Activated T-cell treated with anti-CD3 and anti-CD28 coated beads for 48 hours (primary cell): ENCODE measurements at regions not wholly inside any gene's neighbourhood (a gene's known extent, or its start where the extent isn't known, plus 50 kb on each side); places are given as distances from the start of the nearest gene placed in this dataset.

ENCODE experiments used
- DNase-seq: peaks from one replicate; pipeline ENCODE4 v3.0.0-alpha.2; 2020; ENCODE audit warnings: low read depth

DNA sequence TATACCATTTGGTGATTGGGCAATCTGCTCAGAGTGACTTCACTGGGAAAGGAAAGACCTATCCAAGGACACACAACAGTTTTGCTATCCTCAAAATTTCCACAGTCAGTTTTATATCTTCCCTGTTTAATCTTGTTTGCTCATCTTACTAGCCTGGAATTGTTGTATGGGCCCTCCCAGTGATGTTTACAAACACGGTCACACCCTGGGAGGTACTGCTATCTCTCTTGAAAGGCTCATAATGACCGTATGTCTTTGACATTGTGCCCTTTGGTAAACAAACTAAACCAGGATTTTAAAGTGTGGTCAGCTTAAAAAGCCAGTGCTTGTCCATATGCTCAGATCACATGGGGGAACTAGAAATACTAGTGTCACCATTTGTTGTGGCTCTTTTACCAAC lies 277.0 kb downstream of the CDH2 start:
- DNase-seq: no peak

DNA sequence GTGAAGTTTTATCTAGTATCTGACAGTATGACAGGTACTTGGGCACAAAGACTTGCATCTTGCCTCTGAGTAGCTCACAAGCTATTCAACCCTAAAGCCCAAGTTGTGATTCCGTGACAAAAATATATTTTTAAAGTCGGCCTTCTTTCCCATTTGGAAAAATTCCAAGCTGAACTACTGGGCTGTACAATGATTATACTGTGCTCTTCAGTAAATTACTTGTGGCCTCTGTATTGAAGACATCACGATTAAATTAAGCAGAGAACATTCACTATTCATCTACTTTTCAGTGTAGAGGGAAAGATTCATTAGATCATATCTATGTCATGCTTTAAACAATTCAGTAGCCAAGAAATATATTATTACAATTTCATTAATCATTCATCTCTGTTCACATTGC lies 282.2 kb downstream of the CDH2 start:
- no peak for DNase-seq

DNA sequence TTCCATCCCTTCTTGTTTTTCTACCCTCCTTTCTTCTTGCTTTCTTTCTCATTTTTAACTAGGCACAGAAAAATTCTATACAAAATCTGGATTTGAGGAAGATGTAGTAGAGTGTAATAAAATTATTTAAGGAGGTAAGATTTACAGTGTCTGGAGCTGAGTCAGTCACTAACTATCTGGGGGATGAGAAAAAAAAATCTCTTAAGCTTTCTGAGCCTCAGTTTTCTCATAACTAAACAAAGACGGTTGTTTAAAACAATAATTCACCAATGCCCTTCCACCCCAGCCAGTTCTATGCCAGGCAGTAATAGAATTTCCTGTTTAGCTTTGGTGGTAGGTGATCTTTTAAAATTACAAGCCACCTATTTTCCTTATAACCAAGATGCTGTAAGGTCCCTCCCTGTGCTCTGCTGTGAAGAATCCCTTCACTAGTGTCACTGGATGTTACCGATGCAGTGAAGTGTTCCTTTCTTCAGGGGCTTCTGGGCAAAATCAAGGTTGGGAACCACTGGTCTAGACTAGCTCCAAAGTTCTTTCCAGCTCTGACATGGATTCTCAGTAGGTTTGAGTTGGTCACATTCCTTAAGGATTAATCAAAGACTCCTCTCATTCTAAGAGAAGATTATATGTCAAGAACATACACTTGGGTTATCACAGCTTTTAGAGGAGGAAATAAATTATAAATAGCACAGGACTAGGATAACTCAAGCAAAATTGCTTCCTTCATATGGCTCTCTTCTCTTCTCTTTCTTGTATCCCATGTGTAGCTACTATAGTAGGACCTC lies 289.0 kb downstream of the CDH2 start:
- DNase-seq: no peak

GRCh38 chr18:27887287-27887686 lies 289.6 kb downstream of the CDH2 start:
- no peak for DNase-seq

DNA sequence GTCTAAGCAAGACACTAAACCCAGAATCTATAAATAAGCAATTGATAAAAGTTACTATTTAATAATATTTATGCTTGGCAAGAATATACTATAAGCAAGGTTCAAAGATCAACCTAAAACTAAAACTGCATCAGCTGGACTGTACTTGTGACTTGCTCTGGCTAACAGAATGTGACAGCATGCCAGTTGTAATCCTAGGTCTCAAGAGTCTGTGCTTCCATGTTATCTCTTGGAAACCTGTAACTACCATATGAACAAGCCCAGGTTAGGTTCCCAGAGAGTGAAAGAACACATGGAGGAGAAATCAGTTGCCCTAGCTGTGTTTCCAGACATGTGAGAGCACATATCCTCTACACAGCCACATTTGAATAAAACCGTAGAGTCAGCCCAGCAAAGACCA lies 297.4 kb downstream of the CDH2 start:
- DNase-seq: no peak

GRCh38 chr18:27871726-27872125 lies 305.2 kb downstream of the CDH2 start:
- no peak for DNase-seq

DNA sequence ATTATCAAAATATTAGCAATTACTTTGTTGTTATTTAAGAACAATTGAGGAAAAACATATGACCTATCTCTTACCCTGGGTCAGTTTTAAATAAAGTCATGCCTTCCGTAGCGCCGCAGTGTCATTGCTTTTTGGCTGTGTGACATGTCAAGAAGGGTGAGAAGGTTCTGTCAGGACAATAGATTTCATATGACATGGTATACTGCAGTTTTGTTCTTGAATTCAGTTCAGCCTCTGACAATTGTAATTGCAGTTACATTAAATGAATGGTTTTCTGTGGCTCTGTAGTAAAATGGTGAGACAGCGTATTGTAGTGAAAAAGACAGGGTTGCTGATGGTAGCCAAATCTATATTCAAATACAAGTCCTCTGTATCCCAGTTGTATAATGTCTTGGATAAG lies 307.2 kb downstream of the CDH2 start:
- no peak for DNase-seq

DNA sequence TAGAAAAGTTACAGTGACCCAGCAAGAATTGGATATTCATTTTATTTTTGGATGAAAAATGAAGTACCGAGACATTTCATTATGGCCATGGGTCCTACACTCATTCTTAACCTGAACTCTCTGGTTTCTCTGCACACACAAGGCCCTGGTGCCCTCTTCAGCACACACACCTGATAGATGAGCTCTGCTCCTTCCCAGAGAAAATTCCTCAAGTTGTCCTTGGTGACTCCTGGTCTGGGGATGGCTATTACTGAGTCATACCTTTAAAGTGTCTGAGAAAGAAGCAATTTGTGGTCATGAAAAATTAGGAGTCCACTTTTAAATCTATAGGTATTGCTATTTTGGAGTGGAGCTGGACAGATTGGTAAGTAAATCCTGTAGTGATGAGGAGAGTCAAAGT lies 311.5 kb downstream of the CDH2 start:
- no peak for DNase-seq

DNA sequence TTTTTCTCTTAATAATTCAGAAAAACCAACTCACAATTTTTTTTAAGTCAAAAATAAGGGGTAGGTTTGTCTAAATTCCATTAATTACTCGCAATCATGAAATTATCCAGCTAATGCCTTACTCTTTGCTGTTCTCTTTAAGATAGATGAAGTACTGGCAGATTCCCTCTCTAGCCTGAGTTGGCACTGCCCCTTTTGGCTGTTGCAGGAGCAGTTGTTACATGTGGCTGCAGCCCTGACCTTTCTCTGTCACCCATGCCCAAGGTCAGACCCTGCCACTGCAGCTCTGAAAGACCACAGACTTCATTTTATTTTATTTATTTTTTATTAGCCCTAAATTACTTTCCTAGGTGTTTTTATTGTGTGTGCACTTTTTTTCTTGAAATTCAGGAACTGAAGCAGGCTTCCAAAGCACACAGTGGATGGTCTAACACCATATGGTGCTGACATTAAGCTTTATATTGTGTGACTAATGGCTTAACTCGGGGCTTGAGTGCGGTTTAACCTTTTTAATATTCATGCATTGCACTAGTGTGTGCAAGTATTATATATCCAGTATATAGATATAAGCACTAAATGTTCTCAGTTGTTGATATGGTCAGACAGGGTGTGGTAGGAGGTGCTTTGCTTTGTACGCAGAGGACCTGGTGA lies 313.0 kb downstream of the CDH2 start:
- no peak for DNase-seq

- DNase-seq: no peak
These were observed 314.8 kb downstream of the CDH2 start for GRCh38 chr18:27862041-27862682.

DNA sequence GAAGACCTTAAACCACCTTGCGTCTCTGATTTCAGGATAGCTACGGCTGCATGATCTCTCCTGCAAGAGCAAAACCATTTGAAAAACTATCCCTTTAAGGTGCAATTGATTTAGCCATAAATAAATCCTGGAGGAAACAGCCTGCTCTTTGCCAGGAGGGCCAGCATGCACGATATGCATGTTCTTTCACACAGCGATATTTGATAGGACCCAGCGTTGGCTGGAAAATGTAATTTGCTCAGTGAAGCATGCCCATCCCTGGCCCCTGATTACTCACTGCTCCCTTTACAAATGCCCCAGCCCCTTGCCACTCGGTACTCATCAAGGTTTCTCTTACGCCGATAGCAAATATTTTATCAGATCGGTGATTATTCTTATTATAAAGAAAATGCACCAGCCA lies 315.4 kb downstream of the CDH2 start:
- DNase-seq: no peak

DNA sequence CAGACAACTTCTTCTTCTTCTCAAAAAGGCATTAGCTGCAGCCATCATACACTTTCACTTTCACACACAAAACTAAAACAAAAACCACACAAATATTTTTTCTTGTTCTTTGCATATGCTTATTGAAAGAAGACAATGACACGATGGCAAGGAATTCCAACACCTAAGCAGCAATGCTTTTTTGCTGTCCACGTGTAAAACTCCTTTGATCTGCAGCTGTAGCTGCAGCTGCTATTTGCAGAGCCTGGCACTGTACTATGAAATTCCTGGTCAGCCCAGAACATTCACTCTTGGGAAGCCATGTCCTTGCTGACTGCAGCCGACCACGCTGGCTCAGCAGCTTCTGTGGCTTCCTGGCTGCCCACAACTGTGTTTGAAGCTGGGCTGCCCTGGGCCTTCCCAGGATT lies 316.2 kb downstream of the CDH2 start:
- no peak for DNase-seq

DNA sequence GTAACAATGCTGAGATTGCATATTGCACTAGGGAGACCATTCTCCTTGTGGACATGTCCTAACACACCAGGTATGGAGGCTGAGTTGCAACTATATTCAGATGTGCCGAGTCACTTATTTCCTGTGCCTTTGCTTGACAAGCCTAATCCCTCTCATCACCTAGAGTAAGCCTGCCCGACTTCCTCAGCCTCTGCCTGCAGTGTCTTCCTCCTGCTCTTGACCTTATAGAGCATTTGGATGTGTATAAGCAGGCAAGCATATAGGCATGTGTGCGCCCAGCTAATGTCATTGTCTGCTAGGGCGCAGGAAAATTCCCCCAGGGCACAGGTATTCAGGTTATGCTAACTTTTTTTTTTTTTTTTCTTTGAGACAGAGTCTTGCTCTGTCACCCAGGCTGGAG lies 316.9 kb downstream of the CDH2 start:
- no peak for DNase-seq

- no peak for DNase-seq
These were observed 320.1 kb downstream of the CDH2 start for GRCh38 chr18:27856820-27857219.

GRCh38 chr18:27855486-27855885 lies 321.4 kb downstream of the CDH2 start:
- DNase-seq: no peak

GRCh38 chr18:27854631-27855030 lies 322.3 kb downstream of the CDH2 start:
- DNase-seq: no peak

DNA sequence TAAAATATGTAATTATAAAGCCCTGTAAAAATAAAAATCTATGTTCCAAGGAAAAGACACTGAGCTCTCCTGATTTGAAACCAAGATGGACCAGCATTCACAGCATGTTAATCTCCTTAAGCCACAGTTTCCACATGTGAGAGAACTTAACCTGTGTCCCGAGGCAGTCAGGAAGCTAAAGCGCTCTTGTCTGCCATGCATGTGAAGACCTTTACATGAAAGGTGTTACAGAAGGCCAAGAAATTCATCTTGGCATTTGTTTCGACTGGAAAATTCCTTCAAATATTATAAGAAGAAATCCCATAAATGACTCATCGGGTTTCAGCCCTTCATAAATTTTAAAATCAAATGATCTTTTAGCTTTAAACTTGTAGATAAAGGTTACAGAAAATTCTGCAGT lies 328.6 kb downstream of the CDH2 start:
- DNase-seq: no peak

GRCh38 chr18:27847412-27847811 lies 329.5 kb downstream of the CDH2 start:
- no peak for DNase-seq

DNA sequence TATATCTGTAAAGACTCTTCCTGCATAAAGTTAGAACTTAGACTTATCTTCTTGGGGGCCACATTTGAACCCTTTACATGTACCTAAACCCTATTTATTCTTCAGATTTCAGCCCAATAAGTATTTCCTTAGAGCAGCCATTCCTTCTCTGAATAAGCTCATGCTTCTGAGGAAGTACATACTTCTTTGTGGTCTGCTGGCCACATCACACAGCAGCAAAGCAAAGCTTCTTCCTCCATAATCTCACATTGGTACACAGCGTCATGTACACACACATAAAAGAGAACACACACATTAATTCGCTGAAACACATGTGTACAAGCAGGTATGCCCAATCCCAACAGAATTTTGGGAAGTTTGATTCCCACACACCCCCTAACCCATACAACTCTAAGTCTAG lies 331.0 kb downstream of the CDH2 start:
- DNase-seq: no peak

DNA sequence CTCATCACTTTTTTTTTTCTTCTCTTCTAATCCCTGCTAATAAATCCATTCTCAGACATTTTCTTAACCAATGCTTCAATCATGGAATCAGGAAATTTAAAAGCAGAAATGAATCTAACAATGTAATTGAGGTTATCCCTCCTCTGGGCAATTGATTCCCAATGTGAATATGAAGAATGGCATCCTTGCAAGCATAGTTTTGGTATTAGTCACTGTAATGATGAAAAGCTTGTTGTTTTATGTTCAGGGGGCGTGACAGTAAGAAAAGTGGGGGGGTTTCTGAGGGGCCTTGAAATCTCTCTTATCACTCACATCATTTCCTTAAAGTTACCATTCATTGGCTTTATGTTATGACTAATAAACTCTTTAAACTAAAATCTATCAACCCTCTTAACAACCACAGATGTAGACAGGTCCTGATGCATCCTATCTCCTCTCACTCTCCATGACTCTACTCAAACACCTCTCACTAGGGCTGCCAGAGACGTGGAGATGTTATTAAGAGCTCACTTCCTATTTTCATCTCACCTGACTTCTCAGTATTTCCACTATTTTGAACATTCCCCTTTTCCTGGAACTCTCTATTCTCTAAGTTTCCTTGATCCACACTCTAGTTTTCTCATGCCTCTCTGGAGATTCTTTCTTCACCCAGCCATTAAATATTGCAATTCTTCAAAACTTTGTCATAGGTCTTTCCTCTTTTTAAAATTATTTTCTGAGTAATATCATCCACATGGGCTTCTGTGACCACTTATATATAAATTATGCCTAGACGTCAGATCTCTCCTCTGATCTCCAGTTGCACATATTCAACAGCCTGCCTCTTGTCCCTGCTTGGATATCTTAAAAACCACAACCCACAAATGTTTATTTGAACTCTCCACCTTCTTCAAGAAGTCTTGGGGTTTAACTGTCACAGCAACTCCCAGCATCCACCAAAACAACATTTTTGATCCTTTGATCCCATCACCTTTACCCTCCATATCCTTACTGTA lies 332.9 kb downstream of the CDH2 start:
- DNase-seq: no peak

DNA sequence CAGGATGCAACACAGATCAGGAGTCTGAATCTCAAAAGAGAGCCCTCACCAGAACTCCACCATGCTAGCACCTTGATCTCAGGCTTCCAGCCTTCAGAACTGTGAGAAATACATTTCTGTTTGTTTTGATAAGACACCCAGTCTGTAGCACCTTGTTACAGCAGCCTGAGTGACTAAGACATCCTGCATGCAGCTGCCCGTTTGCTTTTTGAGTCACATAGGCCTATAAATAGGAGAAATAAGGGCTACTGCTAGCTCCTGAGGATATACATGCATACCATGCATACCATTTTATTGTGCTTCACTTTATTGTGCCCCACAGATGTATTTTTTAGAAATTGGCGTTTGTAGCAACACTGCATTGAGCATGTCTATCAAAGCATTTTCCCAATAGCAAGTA lies 337.8 kb downstream of the CDH2 start:
- no peak for DNase-seq

DNA sequence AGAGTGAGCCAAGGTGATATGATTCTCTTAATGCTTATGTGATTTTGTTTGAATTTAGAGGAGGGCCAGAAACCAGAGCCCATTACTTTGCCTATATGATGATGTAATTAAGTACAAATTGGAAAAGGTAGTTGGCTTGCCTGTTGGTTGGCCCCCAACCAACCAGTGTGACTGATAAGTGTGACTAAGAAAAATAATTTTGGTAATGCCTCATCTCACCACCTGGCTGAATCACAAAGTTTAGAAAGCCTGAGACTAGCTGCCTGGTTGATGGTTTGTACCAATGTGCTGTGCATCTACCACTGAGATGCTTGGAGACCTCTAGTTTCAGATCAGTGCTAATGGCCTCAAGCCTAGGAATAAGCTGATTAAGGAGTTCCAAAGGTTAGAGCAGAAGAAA lies 338.7 kb downstream of the CDH2 start:
- DNase-seq: no peak
